Heart left ventricle (tissue), 16 donors: ENCODE measurements at regions not wholly inside any gene's neighbourhood (a gene's known extent, or its start where the extent isn't known, plus 50 kb on each side); places are given as distances from the start of the nearest gene placed in this dataset.
"Not testable (repeated sequence)": the region's sequence is repeated elsewhere in the genome, so short reads cannot be mapped to it uniquely, and the experiment has no call there.

Experiments used
- ATAC-seq, 4 donors: fragments of 200-7000 bp; cut with Tn5 transposase; one replicate each; pipeline ENCODE4 v1.9.1; 2020 to 2022; ENCODE audit warnings: moderate library complexity in 4 of 4, mild to moderate bottlenecking in 3 of 4, moderate number of reproducible peaks in 1 of 4
- DNase-seq, 5 donors: peaks; one replicate each; pipeline ENCODE4 v3.0.0-alpha.2; 2020
- H3K27ac ChIP-seq, 12 donors: fragments of 200-600 bp; sonication (generic) in 4 of 12; one replicate each; pipeline versions ENCODE4 v1.5.0 to v1.8.0; 2016 to 2022; ENCODE audit warnings: mild to moderate bottlenecking in 2 of 12
- H3K27me3 ChIP-seq, 9 donors: fragments of 200-600 bp; sonication (generic) in 2 of 9; one replicate each; pipeline versions ENCODE4 v1.5.1 to v1.8.0; 2016 to 2022; ENCODE audit warnings: mild to moderate bottlenecking in 3 of 9
- H3K36me3 ChIP-seq, 9 donors: fragments of 200-600 bp; sonication (generic) in 2 of 9; one replicate each; pipeline versions ENCODE4 v1.5.0 to v1.8.0; 2018 to 2022; ENCODE audit warnings: mild to moderate bottlenecking in 2 of 9
- H3K4me1 ChIP-seq, 12 donors: fragments of 200-600 bp; sonication (generic) in 4 of 12; one replicate each; pipeline versions ENCODE4 v1.5.0 to v1.8.0; 2016 to 2022; ENCODE audit warnings: mild to moderate bottlenecking in 3 of 12
- H3K4me3 ChIP-seq, 12 donors: fragments of 200-600 bp; sonication (generic) in 4 of 12; one replicate each; pipeline versions ENCODE4 v1.5.0 to v1.8.0; 2017 to 2022; ENCODE audit warnings: mild to moderate bottlenecking in 9 of 12, moderate library complexity in 4 of 12
- H3K9me3 ChIP-seq, 12 donors: fragments of 200-600 bp; sonication (generic) in 4 of 12; one replicate each; pipeline versions ENCODE4 v1.5.0 to v1.8.0; 2016 to 2022; ENCODE audit warnings: mild to moderate bottlenecking in 1 of 12
- CTCF ChIP-seq, 12 donors: fragments of 200-600 bp; sonication (generic) in 4 of 12; IDR thresholded peaks; one replicate each; pipeline versions ENCODE4 v1.5.0 to v1.8.0; 2018 to 2022; ENCODE audit warnings: antibody characterized with exemption in 12 of 12, mild to moderate bottlenecking in 5 of 12
- POLR2A ChIP-seq, 2 donors: fragments of 450-650 bp; IDR thresholded peaks; one replicate each; pipeline ENCODE4 v1.6.1; 2017; ENCODE audit warnings: antibody characterized with exemption in 2 of 2, mild to moderate bottlenecking in 2 of 2, moderate library complexity in 2 of 2
- WGBS, 4 donors: extraction: QIAGEN DNeasy Blood & Tissue Kit in 2 of 4; methylation state at CpG; one replicate each; pipeline versions ENCODE4 v1.1.5 to v1.1.7; 2013 to 2018; 5-methylcytosine and 5-hydroxymethylcytosine counted together
- intact Hi-C, 10 donors: fragments of 100-400 bp; cut with DNase I; formaldehyde crosslinking; loops; one replicate each; pipeline versions ENCODE4 v1.11.1 to v1.14.2; 2022
- donor health status: ischemic (EF 13 %, LVEDD 7.1; RV severe dilation, severe dysfunction).
- donor health status: healthy with polysubstance abuse.
- donor health status: DM: no; HTN: yes; CAD: no.
- donor health status: DM: no; HTN: no; CAD: no.
- donor health status: ischemic (EF 25% LVEDD 6.9; RV normal size, moderate dysfunction).
- donor health status: ischemic (EF 25% LVEDD 5.7; RV mildly dilated, moderate dysfunction).
- donor health status: healthy.
- donor health status: DM: yes; HTN: yes; CAD: no.
- donor health status: ischemic (EF 35%, LVEDD 5.7; RV mildly dilated, moderate dysfunction).
- donor health status: nonischemic (EF 11% LVEDD 7.7; RV severe dilation, severe dysfunction).
- donor health status: DM: yes; HTN: yes; CAD: no.
- donor health status: PGD.
- donor health status: ischemic (EF 29% LVEDD 5.4; RV normal size, mild dysfunction).
- donor health status: nonischemic (EF 23%, LVEDD 6.1; RV moderate dilation, normal function).

DNA sequence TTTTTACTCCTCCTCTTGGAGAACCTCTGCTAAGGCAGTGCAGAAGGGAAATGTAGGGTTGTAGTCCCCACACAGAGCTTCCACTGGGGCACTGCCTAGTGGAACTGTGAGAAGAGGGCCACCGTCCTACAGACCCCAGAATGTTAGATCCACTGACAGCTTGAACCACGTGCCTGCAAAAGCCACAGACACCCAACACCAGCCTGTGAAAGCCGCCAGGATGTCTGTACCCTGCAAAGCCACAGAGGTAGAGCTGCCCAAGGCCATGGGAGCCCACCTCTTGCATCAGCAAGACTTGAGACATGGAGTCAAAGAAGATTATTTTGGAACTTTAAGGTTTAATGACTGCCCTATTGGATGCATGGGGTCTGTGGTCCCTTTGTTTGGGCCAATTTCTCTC lies 112.1 kb downstream of the RSL24D1 start:
- ATAC-seq (no peak), DNase-seq (no peak)
- TF ChIP-seq POLR2A (IDR thresholded peaks at IDR 0.05) (no peak), CTCF (IDR thresholded peaks at IDR 0.05) (no peak)
- no peaks in the 10 kb centered on the region for H3K4me1 ChIP-seq
- intact Hi-C loops, result no loop called here
- no peak overlapping the region for H3K4me3 ChIP-seq
- H3K27ac ChIP-seq, result no peak overlapping the region
- WGBS, 4 donors, result 67 to 80% (median 70%) methylated on average over 3 of the region's 3 CpGs
- H3K9me3 ChIP-seq, result no peaks in the 10 kb centered on the region
- H3K27me3 ChIP-seq, result no peaks in the 10 kb centered on the region
- H3K36me3 ChIP-seq, result no peaks in the 10 kb centered on the region

- Histone ChIP-seq H3K4me1 (no peaks in the 10 kb centered on the region), H3K27me3 (no peaks in the 10 kb centered on the region), H3K9me3 (peaks cover 0 to 2% (median 0%) of the 10 kb centered on the region in 12 donors), H3K27ac (no peak overlapping the region), H3K4me3 (no peak overlapping the region), H3K36me3 (no peaks in the 10 kb centered on the region)
- 66 to 75% (median 68%) methylated on average over 3 of the region's 3 CpGs for WGBS, 4 donors
- DNase-seq, result no peak
- no peak for TF ChIP-seq POLR2A (IDR thresholded peaks at IDR 0.05)
- TF ChIP-seq CTCF (IDR thresholded peaks at IDR 0.05), result no peak
- ATAC-seq, result no peak
- intact Hi-C loops, result no loop called here
Observed at GRCh38 chr15:55084216-55084615, 112.5 kb downstream of the RSL24D1 start.

DNA sequence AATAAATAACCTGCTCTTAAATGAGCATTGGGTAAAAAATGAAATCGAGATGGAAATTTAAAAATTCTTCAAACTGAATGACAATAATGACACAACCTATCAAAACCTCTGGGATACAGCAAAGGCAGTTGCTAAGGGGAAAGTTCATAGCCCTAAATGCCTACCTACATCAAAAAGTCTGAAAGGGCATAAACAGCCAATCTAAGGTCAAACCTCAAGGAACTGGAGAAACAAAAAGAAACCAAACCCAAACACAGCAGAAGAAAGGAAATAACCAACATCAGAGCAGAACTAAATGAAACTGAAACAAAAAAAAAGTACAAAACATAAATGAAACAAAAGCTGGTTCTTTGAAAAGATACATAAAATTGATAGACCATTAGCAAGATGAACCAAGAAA lies 119.7 kb downstream of the RSL24D1 start:
- H3K4me3 ChIP-seq, H3K27ac ChIP-seq, intact Hi-C loops, H3K4me1 ChIP-seq, H3K27me3 ChIP-seq, H3K36me3 ChIP-seq, ATAC-seq, DNase-seq: not testable (repeated sequence)
- 76 to 87% (median 81%) methylated on average over 1 of the region's 1 CpG for WGBS, 4 donors
- peaks cover 0 to 20% (median 13%) of the 10 kb centered on the region in 12 donors for H3K9me3 ChIP-seq

DNA sequence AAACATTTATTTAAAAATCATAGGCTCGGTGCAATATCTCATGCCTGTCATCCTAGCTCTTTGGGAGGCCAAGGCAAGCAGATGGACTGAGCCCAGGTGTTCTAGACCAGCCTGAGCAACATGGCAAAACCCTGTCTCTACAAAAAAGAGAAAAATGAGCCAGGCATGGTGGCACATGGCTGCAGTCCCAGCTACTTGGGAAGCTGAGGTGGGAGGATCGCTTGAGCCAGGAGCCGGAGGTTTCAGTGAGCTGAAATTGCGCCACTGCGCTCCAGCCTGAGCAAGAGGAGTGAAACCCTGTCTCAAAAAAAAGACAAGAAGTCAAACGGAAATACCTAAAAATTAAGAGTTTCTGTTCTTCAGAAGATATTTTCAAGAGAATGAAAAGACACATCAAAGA lies 122.3 kb downstream of the RSL24D1 start:
- ATAC-seq, result no peak
- no peak overlapping the region for H3K4me3 ChIP-seq
- intact Hi-C loops, result no loop called here
- H3K9me3 ChIP-seq, result peaks cover 0 to 20% (median 13%) of the 10 kb centered on the region in 12 donors
- H3K4me1 ChIP-seq, result no peaks in the 10 kb centered on the region
- H3K36me3 ChIP-seq, result no peaks in the 10 kb centered on the region
- DNase-seq, result peak in 1 of 5 donors; percentile 13
- H3K27me3 ChIP-seq, result no peaks in the 10 kb centered on the region
- WGBS, 4 donors, result 82 to 89% (median 85%) methylated on average over 6 of the region's 6 CpGs
- H3K27ac ChIP-seq, result no peak overlapping the region
- TF ChIP-seq CTCF (IDR thresholded peaks at IDR 0.05), result no peak

DNA sequence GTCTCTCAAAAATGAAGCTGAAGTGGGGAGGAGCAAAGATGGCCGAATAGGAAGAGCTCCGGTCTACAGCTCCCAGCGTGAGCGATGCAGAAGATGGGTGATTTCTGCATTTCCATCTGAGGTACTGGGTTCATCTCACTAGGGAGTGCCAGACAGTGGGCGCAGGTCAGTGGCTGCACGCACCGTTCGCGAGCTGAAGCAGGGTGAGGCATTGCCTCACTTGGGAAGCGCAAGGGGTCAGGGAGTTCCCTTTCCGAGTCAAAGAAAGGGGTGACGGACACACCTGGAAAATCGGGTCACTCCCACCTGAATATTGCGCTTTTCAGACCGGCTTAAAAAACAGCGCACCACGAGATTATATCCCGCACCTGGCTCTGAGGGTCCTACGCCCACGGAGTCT lies 132.8 kb downstream of the RSL24D1 start:
- peaks cover 0 to 18% (median 4%) of the 10 kb centered on the region in 12 donors for H3K9me3 ChIP-seq
- DNase-seq, ATAC-seq, H3K4me3 ChIP-seq, H3K4me1 ChIP-seq, H3K27me3 ChIP-seq, H3K36me3 ChIP-seq, H3K27ac ChIP-seq, intact Hi-C loops: not testable (repeated sequence)
- WGBS, 4 donors, result 93 to 94% (median 94%) methylated on average over 20 of the region's 20 CpGs
